ENCODE measurements at regions not wholly inside any gene's neighbourhood (a gene's known extent, or its start where the extent isn't known, plus 50 kb on each side); places are given as distances from the start of the nearest gene placed in this dataset.

- no peak overlapping the region for H3K27ac Mint-ChIP-seq
- no peak overlapping the region for H3K4me3 Mint-ChIP-seq
- H3K27me3 Mint-ChIP-seq (ENCODE audit: insufficient read depth, low read depth): peaks cover 6% of the 10 kb centered on the region
- Histone ChIP-seq H3K4me1 (no peaks in the 10 kb centered on the region), H3F3A (ENCODE audit: low read depth) (no peaks in the 10 kb centered on the region), H2AFZ (replicated peaks) (no peak overlapping the region), H3K4me3 (no peak overlapping the region), H3K4me2 (no peak overlapping the region), H3K79me2 (ENCODE audit: low read depth) (no peaks in the 10 kb centered on the region), H4K20me1 (ENCODE audit: low read depth) (no peaks in the 10 kb centered on the region), H3K27me3 (peaks cover 10% of the 10 kb centered on the region), H3K27ac (no peak overlapping the region), H3K9ac (no peak overlapping the region), H3K9me3 (ENCODE audit: low read depth) (no peaks in the 10 kb centered on the region), H3K36me3 (no peaks in the 10 kb centered on the region)
- peaks cover 2% of the 10 kb centered on the region for H3K9me3 Mint-ChIP-seq
- no peaks in the 10 kb centered on the region for H3K36me3 Mint-ChIP-seq
- no peak for TF ChIP-seq EZH2 (IDR thresholded peaks at IDR 0.05)
- peak; percentile 26 for TF ChIP-seq CTCF (IDR thresholded peaks at IDR 0.05)
- no peak for DNase-seq (ENCODE audit: low spot score)
- H3K4me1 Mint-ChIP-seq: no peaks in the 10 kb centered on the region
Observed at GRCh38 chr1:30340934-30341333, 382.5 kb downstream of the MATN1 start.

GRCh38 chr1:30339866-30340265, 383.5 kb downstream of the MATN1 start:
- Histone ChIP-seq H4K20me1 (ENCODE audit: low read depth) (no peaks in the 10 kb centered on the region), H3K4me2 (no peak overlapping the region), H3K27ac (no peak overlapping the region), H3K27me3 (peaks cover 10% of the 10 kb centered on the region), H3F3A (ENCODE audit: low read depth) (no peaks in the 10 kb centered on the region), H3K9ac (no peak overlapping the region), H3K79me2 (ENCODE audit: low read depth) (no peaks in the 10 kb centered on the region), H2AFZ (replicated peaks) (no peak overlapping the region), H3K4me1 (no peaks in the 10 kb centered on the region), H3K36me3 (no peaks in the 10 kb centered on the region), H3K9me3 (ENCODE audit: low read depth) (no peaks in the 10 kb centered on the region), H3K4me3 (no peak overlapping the region)
- no peak overlapping the region for H3K4me3 Mint-ChIP-seq
- H3K9me3 Mint-ChIP-seq: peaks cover 2% of the 10 kb centered on the region
- TF ChIP-seq EZH2phosphoT487 (IDR thresholded peaks at IDR 0.05) (no peak), EZH2 (IDR thresholded peaks at IDR 0.05) (no peak), CTCF (IDR thresholded peaks at IDR 0.05) (no peak)
- no peaks in the 10 kb centered on the region for H3K4me1 Mint-ChIP-seq
- no peak overlapping the region for H3K27ac Mint-ChIP-seq
- H3K27me3 Mint-ChIP-seq (ENCODE audit: insufficient read depth, low read depth): peaks cover 10% of the 10 kb centered on the region
- H3K36me3 Mint-ChIP-seq: no peaks in the 10 kb centered on the region
- DNase-seq (ENCODE audit: low spot score): no peak

- no peak overlapping the region for H3K9ac ChIP-seq
- no peak overlapping the region for H3K4me2 ChIP-seq
- H3K4me3 Mint-ChIP-seq: no peak overlapping the region
- peaks cover 10% of the 10 kb centered on the region for H3K27me3 ChIP-seq
- H3K4me1 Mint-ChIP-seq: no peaks in the 10 kb centered on the region
- H2AFZ ChIP-seq (replicated peaks): no peak overlapping the region
- H3K9me3 Mint-ChIP-seq: peaks cover 2% of the 10 kb centered on the region
- H3K4me3 ChIP-seq: no peak overlapping the region
- H4K20me1 ChIP-seq (ENCODE audit: low read depth): no peaks in the 10 kb centered on the region
- no peaks in the 10 kb centered on the region for H3K9me3 ChIP-seq (ENCODE audit: low read depth)
- no peaks in the 10 kb centered on the region for H3K4me1 ChIP-seq
- H3K27ac ChIP-seq: no peak overlapping the region
- no peak for DNase-seq (ENCODE audit: low spot score)
- no peaks in the 10 kb centered on the region for H3F3A ChIP-seq (ENCODE audit: low read depth)
- no peaks in the 10 kb centered on the region for H3K79me2 ChIP-seq (ENCODE audit: low read depth)
- peaks cover 10% of the 10 kb centered on the region for H3K27me3 Mint-ChIP-seq (ENCODE audit: insufficient read depth, low read depth)
- no peak overlapping the region for H3K27ac Mint-ChIP-seq
- H3K36me3 Mint-ChIP-seq: no peaks in the 10 kb centered on the region
- no peaks in the 10 kb centered on the region for H3K36me3 ChIP-seq
- no peak for TF ChIP-seq CTCF (IDR thresholded peaks at IDR 0.05)
- no peak for TF ChIP-seq EZH2 (IDR thresholded peaks at IDR 0.05)
- no peak for TF ChIP-seq EZH2phosphoT487 (IDR thresholded peaks at IDR 0.05)
Observed at GRCh38 chr1:30338765-30339164, 384.6 kb downstream of the MATN1 start.

- Histone ChIP-seq H3K79me2 (ENCODE audit: low read depth) (no peaks in the 10 kb centered on the region), H3K4me2 (no peak overlapping the region), H3K36me3 (no peaks in the 10 kb centered on the region), H4K20me1 (ENCODE audit: low read depth) (no peaks in the 10 kb centered on the region), H3K27me3 (peaks cover 5% of the 10 kb centered on the region), H3K9me3 (ENCODE audit: low read depth) (no peaks in the 10 kb centered on the region), H3F3A (ENCODE audit: low read depth) (no peaks in the 10 kb centered on the region), H3K4me3 (no peak overlapping the region), H3K4me1 (no peaks in the 10 kb centered on the region), H3K27ac (no peak overlapping the region), H2AFZ (replicated peaks) (no peak overlapping the region), H3K9ac (no peak overlapping the region)
- Mint-ChIP-seq H3K4me3 (no peak overlapping the region), H3K4me1 (no peaks in the 10 kb centered on the region), H3K9me3 (no peaks in the 10 kb centered on the region), H3K36me3 (no peaks in the 10 kb centered on the region), H3K27ac (no peak overlapping the region), H3K27me3 (ENCODE audit: insufficient read depth, low read depth) (peaks cover 10% of the 10 kb centered on the region)
- no peak for DNase-seq (ENCODE audit: low spot score)
- TF ChIP-seq EZH2 (IDR thresholded peaks at IDR 0.05): no peak
- no peak for TF ChIP-seq EZH2phosphoT487 (IDR thresholded peaks at IDR 0.05)
- no peak for TF ChIP-seq CTCF (IDR thresholded peaks at IDR 0.05)
Observed at GRCh38 chr1:30337324-30337620, 386.1 kb downstream of the MATN1 start.

All from neural progenitor cell (in vitro differentiated cells).